NT2/D1 (cell line): ENCODE measurements at regions not wholly inside any gene's neighbourhood (a gene's known extent, or its start where the extent isn't known, plus 50 kb on each side); places are given as distances from the start of the nearest gene placed in this dataset.

Source experiments
- SUZ12 ChIP-seq: IDR thresholded peaks from 2 replicates; pipeline ENCODE4 v1.6.1; 2011; ENCODE audit not compliant: insufficient read length, insufficient read depth; ENCODE audit errors: extremely low read depth
- YY1 ChIP-seq: IDR thresholded peaks from 2 replicates; pipeline ENCODE4 v1.6.1; 2011; ENCODE audit not compliant: insufficient read length, insufficient read depth

DNA sequence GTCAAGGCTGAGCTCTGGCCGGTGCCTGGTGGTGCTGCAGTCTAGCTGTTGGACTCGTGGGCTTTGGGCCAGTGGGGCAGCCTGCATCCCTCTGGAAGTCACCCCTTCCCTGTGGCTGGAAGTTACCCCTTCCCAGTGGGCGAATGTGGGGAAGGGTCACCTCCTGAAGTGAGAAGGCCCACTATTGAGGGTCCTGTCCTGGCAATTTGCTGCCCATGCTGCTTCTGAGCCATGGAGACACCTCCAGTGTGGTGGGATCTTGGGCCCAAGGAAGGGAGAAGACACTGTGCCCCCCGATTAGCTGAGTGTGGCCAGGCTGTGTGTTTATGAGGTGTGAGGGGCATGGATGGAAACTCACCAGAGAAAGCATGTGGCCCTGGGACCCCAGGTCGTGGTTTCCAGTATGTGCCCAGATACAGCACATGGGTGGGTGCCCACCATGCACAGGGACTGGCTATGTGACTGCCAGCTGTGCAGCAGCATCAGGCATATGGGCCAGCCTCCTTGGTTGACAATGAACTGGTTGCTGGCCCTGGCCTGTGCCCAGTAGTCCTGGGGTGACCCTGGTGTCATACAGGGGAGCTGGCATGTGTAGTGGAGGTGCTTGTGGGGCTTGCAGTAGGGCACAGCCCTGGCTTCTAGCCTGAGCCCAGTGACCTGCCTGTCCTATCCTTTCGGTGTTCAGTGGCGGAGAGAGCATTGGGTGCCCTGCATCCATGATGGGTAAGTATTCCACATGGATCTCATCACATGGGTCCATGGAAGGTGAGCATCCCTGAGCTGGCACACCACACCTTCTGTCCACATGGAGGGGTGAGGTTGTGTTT lies 221.2 kb downstream of the SNRPN start:
- TF ChIP-seq YY1 (no peak), SUZ12 (no peak)
